Progenitor cell of endocrine pancreas (in vitro differentiated cells): ENCODE measurements at regions not wholly inside any gene's neighbourhood (a gene's known extent, or its start where the extent isn't known, plus 50 kb on each side); places are given as distances from the start of the nearest gene placed in this dataset.

Experiments
- DNase-seq: peaks from one replicate; pipeline ENCODE4 v3.0.0; 2021; ENCODE audit warnings: low spot score; ENCODE audit not compliant: unreplicated experiment
- H3K27ac Mint-ChIP-seq: 2 replicates; pipeline ENCODE4 v1.8.0; 2021; ENCODE audit warnings: mild to moderate bottlenecking, moderate library complexity, mixed read lengths
- H3K27me3 Mint-ChIP-seq: 2 replicates; pipeline ENCODE4 v1.8.0; 2021; ENCODE audit warnings: mixed read lengths
- H3K36me3 Mint-ChIP-seq: 2 replicates; pipeline ENCODE4 v1.8.0; 2022; ENCODE audit warnings: mixed read lengths; ENCODE audit not compliant: insufficient read depth
- H3K4me1 Mint-ChIP-seq: 2 replicates; pipeline ENCODE4 v1.8.0; 2021; ENCODE audit warnings: low read depth, mixed read lengths
- H3K4me3 Mint-ChIP-seq: 2 replicates; pipeline ENCODE4 v1.8.0; 2021; ENCODE audit warnings: low read depth, mild to moderate bottlenecking, moderate library complexity, mixed read lengths
- H3K9me3 Mint-ChIP-seq: 2 replicates; pipeline ENCODE4 v1.8.0; 2021; ENCODE audit warnings: low read depth, mixed read lengths
- CTCF ChIP-seq: fragments of 200-600 bp; sonication (generic); IDR thresholded peaks from one replicate; pipeline ENCODE4 v1.5.0; 2021; ENCODE audit warnings: antibody characterized with exemption, mild to moderate bottlenecking; ENCODE audit not compliant: unreplicated experiment

- H3K36me3 Mint-ChIP-seq, result no peaks in the 10 kb centered on the region
- no peaks in the 10 kb centered on the region for H3K4me1 Mint-ChIP-seq
- no peak for DNase-seq
- H3K9me3 Mint-ChIP-seq, result peaks cover 34% of the 10 kb centered on the region
- H3K27me3 Mint-ChIP-seq, result no peaks in the 10 kb centered on the region
- no peak for TF ChIP-seq CTCF
- no peak overlapping the region for H3K27ac Mint-ChIP-seq
- no peak overlapping the region for H3K4me3 Mint-ChIP-seq
Measured at GRCh38 chrX:146181858-146182257, 364.2 kb downstream of the SLITRK2 start.

- TF ChIP-seq CTCF, result no peak
- no peaks in the 10 kb centered on the region for H3K36me3 Mint-ChIP-seq
- no peak overlapping the region for H3K4me3 Mint-ChIP-seq
- H3K27ac Mint-ChIP-seq, result no peak overlapping the region
- no peaks in the 10 kb centered on the region for H3K27me3 Mint-ChIP-seq
- H3K4me1 Mint-ChIP-seq, result no peaks in the 10 kb centered on the region
- peaks cover 45% of the 10 kb centered on the region for H3K9me3 Mint-ChIP-seq
- no peak for DNase-seq
Measured at GRCh38 chrX:146186540-146186939, 368.9 kb downstream of the SLITRK2 start.

GRCh38 chrX:146189371-146189770, 371.7 kb downstream of the SLITRK2 start:
- no peak for DNase-seq
- H3K27me3 Mint-ChIP-seq, result no peaks in the 10 kb centered on the region
- no peak for TF ChIP-seq CTCF
- no peaks in the 10 kb centered on the region for H3K36me3 Mint-ChIP-seq
- H3K4me1 Mint-ChIP-seq, result no peaks in the 10 kb centered on the region
- H3K4me3 Mint-ChIP-seq, result no peak overlapping the region
- peaks cover 32% of the 10 kb centered on the region for H3K9me3 Mint-ChIP-seq
- no peak overlapping the region for H3K27ac Mint-ChIP-seq

GRCh38 chrX:146208821-146209220, 391.2 kb downstream of the SLITRK2 start:
- DNase-seq, result no peak
- Mint-ChIP-seq H3K4me1 (no peaks in the 10 kb centered on the region), H3K27ac (no peak overlapping the region), H3K9me3 (peaks cover 25% of the 10 kb centered on the region), H3K36me3 (no peaks in the 10 kb centered on the region), H3K27me3 (no peaks in the 10 kb centered on the region), H3K4me3 (no peak overlapping the region)
- no peak for TF ChIP-seq CTCF

- Mint-ChIP-seq H3K4me1 (no peaks in the 10 kb centered on the region), H3K4me3 (no peak overlapping the region), H3K27me3 (no peaks in the 10 kb centered on the region), H3K36me3 (no peaks in the 10 kb centered on the region), H3K9me3 (peaks cover 41% of the 10 kb centered on the region), H3K27ac (no peak overlapping the region)
- no peak for DNase-seq
- peak; percentile 46 for TF ChIP-seq CTCF
Measured at GRCh38 chrX:146224442-146224841, 406.8 kb downstream of the SLITRK2 start.

- Mint-ChIP-seq H3K36me3 (no peaks in the 10 kb centered on the region), H3K27ac (no peak overlapping the region), H3K27me3 (no peaks in the 10 kb centered on the region), H3K4me3 (no peak overlapping the region), H3K4me1 (no peaks in the 10 kb centered on the region), H3K9me3 (peaks cover 33% of the 10 kb centered on the region)
- TF ChIP-seq CTCF, result no peak
- DNase-seq, result no peak
Measured at GRCh38 chrX:146238173-146238572, 420.5 kb downstream of the SLITRK2 start.
